Heart left ventricle (tissue), 13 donors: ENCODE measurements at regions not wholly inside any gene's neighbourhood (a gene's known extent, or its start where the extent isn't known, plus 50 kb on each side); places are given as distances from the start of the nearest gene placed in this dataset.
"Not testable (repeated sequence)": the region's sequence is repeated elsewhere in the genome, so short reads cannot be mapped to it uniquely, and the experiment has no call there.

Experiments
- POLR2A ChIP-seq, 2 donors: fragments of 450-650 bp; IDR thresholded peaks; one replicate each; pipeline ENCODE4 v1.6.1; 2017; ENCODE audit warnings: antibody characterized with exemption in 2 of 2, mild to moderate bottlenecking in 2 of 2, moderate library complexity in 2 of 2
- TF ChIP-seq, protein P1 (sequence below), 12 donors: fragments of 200-600 bp; sonication (generic) in 4 of 12; IDR thresholded peaks; one replicate each; pipeline versions ENCODE4 v1.5.0 to v1.8.0; 2018 to 2022; ENCODE audit warnings: antibody characterized with exemption in 12 of 12, mild to moderate bottlenecking in 5 of 12
- donor health status: ischemic (EF 13 %, LVEDD 7.1; RV severe dilation, severe dysfunction).
- donor health status: DM: no; HTN: yes; CAD: no.
- donor health status: DM: no; HTN: no; CAD: no.
- donor health status: ischemic (EF 25% LVEDD 6.9; RV normal size, moderate dysfunction).
- donor health status: ischemic (EF 25% LVEDD 5.7; RV mildly dilated, moderate dysfunction).
- donor health status: ischemic (EF 35%, LVEDD 5.7; RV mildly dilated, moderate dysfunction).
- donor health status: nonischemic (EF 11% LVEDD 7.7; RV severe dilation, severe dysfunction).
- donor health status: DM: yes; HTN: yes; CAD: no.
- donor health status: PGD.
- donor health status: ischemic (EF 29% LVEDD 5.4; RV normal size, mild dysfunction).
- donor health status: nonischemic (EF 23%, LVEDD 6.1; RV moderate dilation, normal function).

DNA sequence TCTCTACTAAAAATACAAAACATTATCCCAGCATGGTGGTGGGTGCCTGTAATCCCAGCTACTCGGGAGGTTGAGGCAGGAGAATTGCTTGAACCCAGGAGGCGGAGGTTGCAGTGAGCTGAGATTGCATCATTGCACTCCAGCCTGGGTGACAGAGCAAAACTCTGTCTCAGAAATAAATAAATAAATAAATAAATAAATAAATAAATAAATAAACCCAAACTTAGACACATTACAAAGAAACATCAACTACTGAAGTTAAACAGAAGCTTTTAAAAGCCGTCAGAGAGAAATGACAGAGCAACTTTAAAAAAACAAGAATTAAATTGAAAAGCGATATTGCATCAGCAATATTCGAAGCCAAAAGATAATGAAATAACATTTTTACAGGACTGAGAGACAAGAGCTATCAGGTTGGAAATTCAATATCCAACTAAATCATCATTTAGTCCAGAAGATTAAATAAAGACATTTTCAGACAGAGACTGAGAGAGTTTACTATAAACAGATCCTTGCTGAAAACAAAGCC, 115.1 kb upstream of the FUNDC1 start:
- TF ChIP-seq, protein P1, sequence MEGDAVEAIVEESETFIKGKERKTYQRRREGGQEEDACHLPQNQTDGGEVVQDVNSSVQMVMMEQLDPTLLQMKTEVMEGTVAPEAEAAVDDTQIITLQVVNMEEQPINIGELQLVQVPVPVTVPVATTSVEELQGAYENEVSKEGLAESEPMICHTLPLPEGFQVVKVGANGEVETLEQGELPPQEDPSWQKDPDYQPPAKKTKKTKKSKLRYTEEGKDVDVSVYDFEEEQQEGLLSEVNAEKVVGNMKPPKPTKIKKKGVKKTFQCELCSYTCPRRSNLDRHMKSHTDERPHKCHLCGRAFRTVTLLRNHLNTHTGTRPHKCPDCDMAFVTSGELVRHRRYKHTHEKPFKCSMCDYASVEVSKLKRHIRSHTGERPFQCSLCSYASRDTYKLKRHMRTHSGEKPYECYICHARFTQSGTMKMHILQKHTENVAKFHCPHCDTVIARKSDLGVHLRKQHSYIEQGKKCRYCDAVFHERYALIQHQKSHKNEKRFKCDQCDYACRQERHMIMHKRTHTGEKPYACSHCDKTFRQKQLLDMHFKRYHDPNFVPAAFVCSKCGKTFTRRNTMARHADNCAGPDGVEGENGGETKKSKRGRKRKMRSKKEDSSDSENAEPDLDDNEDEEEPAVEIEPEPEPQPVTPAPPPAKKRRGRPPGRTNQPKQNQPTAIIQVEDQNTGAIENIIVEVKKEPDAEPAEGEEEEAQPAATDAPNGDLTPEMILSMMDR (IDR thresholded peaks at IDR 0.05), result not testable (repeated sequence)
- not testable (repeated sequence) for TF ChIP-seq POLR2A (IDR thresholded peaks at IDR 0.05)
